ENCODE measurements at regions not wholly inside any gene's neighbourhood (a gene's known extent, or its start where the extent isn't known, plus 50 kb on each side); places are given as distances from the start of the nearest gene placed in this dataset.

GRCh38 chr11:114802878-114803277 lies 124.6 kb downstream of the NXPE2 start:
- no peak for TF ChIP-seq ZBTB40 (IDR thresholded peaks at IDR 0.05; ENCODE audit: borderline replicate concordance)
- TF ChIP-seq PML (IDR thresholded peaks at IDR 0.05; ENCODE audit: low read length), result no peak
- TF ChIP-seq CTCF (IDR thresholded peaks at IDR 0.05 in 2 of 3, conservative IDR thresholded peaks at IDR 0.05 in 1 of 3; ENCODE audit: control insufficient read depth in 2 of 3, extremely low read depth in 1 of 3, insufficient read depth in 1 of 3, low read depth in 3 of 3, low read length in 3 of 3), result no peak
- TF ChIP-seq CHD1 (IDR thresholded peaks at IDR 0.05; ENCODE audit: low read depth, low read length), result no peak
- no peak for TF ChIP-seq YY1 (IDR thresholded peaks at IDR 0.05; ENCODE audit: low read depth, low read length)
- TF ChIP-seq SMC3 (IDR thresholded peaks at IDR 0.05; ENCODE audit: borderline replicate concordance, low read length), result no peak
- no peak for TF ChIP-seq POLR2AphosphoS2 (IDR thresholded peaks at IDR 0.05; ENCODE audit: low read depth, low read length)
- no peak for TF ChIP-seq ZNF274 (IDR thresholded peaks at IDR 0.05; ENCODE audit: insufficient read depth, insufficient read length)
- no peak for TF ChIP-seq SMARCA5 (IDR thresholded peaks at IDR 0.05)
- no peak for TF ChIP-seq CBX3 (IDR thresholded peaks at IDR 0.05; ENCODE audit: borderline replicate concordance, low read depth)
- TF ChIP-seq NRF1 (conservative IDR thresholded peaks at IDR 0.05; ENCODE audit: low read depth, low read length), result no peak
- TF ChIP-seq POLR2A (IDR thresholded peaks at IDR 0.05; ENCODE audit: low read depth, low read length), result no peak
- TF ChIP-seq CEBPB (IDR thresholded peaks at IDR 0.05; ENCODE audit: borderline replicate concordance in 1 of 2, low read depth in 2 of 2, low read length in 2 of 2), result no peak

Data from GM12878 (cell line).